ENCODE measurements at regions not wholly inside any gene's neighbourhood (a gene's known extent, or its start where the extent isn't known, plus 50 kb on each side); places are given as distances from the start of the nearest gene placed in this dataset.
"Not testable (repeated sequence)": the region's sequence is repeated elsewhere in the genome, so short reads cannot be mapped to it uniquely, and the experiment has no call there.

DNA sequence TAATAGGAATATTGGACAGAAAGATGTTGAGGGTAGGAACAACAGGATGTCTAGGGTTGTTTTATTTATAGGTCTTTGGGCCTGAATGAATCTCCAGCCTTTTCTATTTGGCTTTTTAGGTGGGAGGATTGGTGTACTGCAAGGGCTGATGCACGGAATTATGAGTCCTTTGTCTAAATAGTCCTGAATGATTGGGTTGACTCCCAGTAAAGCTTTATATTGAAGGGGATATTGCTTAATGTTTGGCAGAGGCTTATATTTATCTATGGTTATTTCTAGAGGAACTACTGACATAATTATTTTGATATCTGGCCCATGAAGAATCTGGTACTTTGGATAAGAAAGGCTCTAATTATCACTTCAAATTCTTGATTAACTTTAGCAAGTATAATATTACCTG lies 253.6 kb upstream of the AVPR1A start:
- no peak for DNase-seq

DNA sequence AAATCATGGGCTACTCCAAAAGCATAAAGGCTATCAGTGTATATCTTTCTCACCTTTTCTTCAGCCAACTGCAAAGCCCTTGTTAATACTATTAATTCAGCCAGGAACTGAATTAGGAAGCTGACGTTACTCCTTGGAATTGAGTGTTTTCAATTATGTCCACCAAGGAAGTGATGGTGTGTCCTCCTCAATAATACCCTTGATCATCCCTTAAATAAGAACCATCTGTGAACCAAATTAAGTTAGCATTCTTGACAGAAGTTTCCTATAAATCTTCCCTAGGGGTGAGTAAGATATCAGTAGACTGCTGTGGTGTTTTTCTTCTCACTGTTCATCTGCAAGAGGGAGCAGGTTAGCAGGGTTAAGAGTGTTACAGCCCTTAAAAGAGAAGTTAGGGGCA lies 252.3 kb upstream of the AVPR1A start:
- no peak for DNase-seq

DNA sequence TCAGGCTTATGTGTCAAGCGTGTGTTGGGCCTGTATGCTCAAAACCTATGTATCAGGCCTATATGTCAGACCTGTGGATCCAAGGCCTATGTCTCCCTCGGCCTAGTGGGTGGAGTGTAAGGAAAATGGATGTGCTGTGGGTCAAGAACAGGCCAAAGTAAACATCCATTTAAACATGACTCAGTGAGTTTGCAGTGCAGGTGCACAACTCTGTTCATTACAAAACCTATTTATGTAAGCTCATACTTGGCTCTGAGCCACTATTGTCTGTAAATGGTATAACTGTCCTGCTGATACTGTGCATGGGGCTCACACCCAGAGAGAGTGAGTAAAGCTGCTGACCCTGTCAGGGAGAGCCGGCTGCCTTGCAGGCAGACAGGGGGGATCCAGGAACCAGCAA lies 249.7 kb upstream of the AVPR1A start:
- DNase-seq = peak; percentile 26

DNA sequence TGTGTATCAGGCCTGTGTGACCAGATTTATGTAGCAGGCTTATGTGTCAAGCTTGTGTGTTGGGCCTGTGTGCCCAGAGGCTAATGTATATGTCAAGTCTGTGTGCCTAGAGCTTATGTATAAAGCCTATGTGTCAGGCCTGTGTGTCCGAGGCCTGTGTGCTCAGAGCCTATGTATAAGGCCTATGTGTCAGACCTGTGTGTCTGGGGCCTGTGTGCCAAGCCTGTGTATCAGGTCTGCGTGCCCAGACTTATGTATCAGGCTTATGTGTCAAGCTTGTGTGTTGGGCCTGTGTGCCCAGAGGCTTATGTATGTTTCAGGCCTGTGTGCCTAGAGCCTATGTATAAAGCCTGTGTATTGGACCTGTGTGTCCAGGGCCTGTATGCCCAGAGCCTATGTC lies 249.3 kb upstream of the AVPR1A start:
- DNase-seq = no peak

DNA sequence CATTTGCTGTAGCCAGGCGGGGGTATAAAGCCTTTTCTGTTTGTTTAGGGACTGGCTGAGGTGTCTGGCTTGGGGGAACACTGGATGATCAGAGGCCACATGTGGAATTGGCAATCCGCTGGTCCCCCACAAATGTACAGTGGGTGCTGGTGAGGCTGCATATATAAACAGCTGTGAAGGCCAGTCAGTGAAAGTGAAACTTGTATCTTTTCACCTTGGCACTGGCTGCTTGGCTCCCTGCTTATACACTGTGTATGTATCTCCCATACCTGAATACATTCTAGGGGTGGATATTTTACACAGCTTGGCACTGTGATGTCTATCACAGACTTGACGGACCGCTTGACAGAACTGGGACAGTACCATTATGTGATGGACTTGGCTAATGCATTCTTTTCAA lies 246.8 kb upstream of the AVPR1A start:
- no peak for DNase-seq

DNA sequence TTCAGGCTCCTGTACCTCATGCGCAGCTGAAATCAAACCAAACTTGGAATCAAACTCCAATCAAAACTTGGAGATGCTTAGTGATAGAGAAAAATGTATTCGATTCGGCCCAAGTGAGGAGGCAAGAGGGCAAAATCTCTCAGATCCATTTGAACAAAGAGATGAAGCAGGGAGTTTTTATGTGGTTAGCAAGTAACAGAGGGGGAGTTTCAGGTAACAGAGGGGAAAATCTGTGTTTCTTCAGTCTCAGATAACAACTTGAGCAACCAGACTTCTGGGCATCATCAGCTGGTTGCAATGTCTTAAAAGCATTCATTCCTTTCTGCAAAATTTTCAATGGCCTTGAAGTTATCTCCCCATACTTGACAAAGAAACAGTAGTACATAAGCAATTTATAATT lies 245.1 kb upstream of the AVPR1A start:
- DNase-seq = no peak

DNA sequence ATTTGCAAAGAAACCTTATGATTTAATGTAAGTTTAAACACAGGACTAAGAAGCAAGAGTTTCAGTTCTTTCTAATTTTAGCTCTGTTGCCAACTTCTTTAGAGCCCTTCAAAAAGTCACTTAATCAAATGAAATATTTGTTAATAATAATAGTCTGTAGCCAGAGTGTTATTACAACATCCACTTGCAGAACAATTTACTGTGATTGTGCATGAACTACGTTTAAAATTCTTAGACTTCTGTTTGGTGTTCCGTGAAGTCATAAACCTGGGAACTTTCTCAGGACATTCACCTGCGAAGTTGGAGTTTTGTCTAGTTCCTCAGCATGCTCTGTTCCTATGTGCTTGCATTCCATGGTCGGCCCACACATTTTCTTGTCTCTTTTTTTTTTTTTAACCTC lies 244.0 kb upstream of the AVPR1A start:
- no peak for DNase-seq

DNA sequence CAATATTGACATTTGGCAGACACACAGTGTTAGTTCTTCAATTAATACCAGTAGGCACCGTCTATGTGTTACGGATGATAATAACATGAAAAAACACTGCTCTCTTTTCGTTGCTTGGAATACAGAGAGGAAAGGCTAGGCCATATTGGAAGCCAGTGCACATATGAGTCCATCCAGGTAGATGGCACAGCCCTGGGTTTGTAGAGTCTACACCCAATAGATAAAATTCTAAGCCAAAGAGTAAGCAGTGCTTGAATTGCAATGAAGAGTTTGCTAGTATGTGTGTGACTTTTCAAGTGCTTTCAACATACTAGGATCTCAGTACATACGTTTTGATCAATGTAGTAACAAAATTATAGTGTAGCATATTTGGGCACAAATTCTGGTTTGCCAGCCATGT lies 243.3 kb upstream of the AVPR1A start:
- no peak for DNase-seq

DNA sequence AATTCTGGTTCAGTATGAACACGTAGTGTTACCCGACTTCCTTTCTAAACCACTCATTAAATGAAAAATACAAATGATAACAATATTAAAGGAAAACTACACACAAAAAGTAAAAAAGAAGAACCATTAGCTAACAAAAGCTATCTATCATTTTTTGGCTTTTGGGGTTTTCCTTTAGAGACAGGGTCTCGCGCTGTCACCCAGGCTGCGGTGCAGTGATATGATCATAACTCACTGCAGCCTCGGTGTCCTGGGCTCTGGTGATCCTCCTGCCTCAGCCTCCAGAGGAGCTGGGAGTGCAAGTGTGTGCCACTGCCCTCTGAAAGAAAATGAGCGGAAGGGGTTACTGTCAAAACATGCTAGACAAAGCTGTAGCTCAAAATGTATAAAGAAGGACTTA lies 238.2 kb upstream of the AVPR1A start:
- DNase-seq = no peak

DNA sequence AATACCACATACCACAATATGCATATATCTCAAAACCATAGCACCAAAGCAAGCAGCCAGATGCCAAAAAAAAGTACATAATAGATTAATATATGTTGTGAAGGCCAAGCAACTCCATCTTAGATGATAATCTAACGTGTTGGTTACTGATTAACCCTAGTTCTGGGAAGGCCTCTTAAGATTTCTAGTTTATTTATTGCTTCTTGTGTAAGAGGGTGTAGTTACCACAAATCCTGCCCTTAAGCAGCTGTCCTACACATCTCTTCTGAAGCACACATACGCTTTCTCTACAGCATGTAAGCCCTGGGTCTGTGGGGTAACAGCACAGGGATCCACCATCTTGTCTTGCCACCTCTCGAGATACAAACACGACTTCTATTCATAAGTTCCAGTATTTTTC lies 236.8 kb upstream of the AVPR1A start:
- DNase-seq = no peak

DNA sequence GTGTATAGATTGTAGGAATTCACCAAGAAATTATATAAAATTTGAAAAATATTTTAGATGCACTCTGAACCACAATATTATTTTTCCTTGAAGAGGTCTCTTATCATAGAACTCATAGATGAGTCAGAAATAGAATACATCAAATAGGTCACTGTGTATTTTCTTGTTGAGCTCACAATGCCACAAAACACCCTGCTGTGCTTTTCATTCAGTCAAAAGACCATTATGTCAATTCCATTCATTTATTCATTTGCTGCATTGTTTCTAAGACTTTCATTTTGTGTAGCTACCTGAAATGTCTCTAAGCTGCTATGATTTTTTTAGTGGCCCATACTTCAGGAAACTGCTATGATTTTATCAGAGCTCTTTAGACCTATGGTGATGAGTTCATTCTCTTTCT lies 231.9 kb upstream of the AVPR1A start:
- no peak for DNase-seq

DNA sequence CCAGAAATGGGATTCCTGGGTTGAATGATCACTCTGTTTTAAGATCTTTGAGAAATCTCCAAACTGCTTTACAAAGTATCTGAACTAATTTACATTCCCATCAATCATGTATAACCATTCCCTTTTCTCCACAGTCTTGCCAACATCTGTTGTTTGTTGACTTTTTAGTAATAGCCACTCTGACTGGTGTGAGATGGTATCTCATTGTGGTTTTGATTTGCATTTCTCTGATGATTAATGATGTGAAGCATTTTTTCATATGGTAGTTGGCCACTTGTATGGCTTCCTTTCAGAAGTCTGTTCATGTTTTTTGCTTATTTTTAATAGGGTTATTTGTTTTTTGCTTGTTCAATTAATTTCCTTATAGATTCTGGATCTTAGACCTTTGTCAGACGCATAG lies 211.8 kb upstream of the AVPR1A start:
- peak; percentile 12 for DNase-seq

DNA sequence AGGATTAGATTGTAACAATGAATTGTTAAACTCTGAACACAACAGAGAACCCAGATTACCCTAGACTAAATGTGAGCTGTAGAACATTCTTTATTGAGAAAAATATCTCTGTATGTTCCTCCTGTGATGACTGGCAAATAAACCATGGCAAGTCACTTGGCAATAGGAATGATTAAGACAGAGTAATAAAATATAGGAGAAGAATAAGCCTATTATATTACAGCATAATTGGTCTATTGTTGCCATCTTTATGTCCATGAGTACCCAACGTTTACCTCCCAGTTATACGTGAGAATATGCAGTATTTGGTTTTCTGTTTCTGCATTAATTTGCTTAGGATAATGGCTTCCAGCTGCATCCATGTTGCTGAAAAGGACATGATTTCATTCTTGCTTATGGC lies 211.2 kb upstream of the AVPR1A start:
- DNase-seq = no peak

DNA sequence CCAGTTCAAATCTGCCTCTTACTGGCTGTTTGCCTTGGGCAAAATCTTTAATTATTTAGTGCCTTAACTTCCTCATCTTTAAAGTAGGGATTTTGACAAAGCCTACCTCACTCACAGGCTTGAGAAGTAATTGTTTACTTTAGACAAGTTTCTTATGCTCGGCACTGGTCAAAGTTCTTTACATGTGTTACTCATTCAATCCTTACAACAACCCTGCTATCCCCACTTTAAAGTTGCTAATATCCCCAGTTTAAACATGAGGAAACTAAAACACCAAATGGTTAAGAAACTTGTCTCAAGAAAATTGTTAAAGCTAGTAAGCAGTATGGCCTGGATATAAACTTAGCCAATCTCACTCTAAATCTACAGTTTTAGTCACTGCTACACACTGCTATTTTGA lies 204.0 kb upstream of the AVPR1A start:
- no peak for DNase-seq

DNA sequence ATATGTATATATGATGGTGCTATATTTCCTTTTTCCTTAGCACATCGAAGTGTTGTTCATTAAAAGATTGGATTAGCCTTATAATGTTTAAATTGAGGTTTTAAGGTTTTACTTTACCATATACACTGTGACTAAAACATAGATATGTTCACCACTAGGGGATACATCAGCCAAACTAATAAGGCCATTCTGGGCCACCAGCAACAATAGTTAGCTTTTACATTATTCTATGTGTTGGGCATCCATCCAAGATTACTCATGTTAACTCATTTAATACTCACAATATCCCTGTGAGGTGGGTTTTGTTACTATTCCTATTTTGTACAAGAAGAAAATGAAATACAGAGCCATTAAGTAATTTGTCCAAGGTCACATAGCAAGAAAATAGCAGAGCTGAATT lies 202.6 kb upstream of the AVPR1A start:
- no peak for DNase-seq

DNA sequence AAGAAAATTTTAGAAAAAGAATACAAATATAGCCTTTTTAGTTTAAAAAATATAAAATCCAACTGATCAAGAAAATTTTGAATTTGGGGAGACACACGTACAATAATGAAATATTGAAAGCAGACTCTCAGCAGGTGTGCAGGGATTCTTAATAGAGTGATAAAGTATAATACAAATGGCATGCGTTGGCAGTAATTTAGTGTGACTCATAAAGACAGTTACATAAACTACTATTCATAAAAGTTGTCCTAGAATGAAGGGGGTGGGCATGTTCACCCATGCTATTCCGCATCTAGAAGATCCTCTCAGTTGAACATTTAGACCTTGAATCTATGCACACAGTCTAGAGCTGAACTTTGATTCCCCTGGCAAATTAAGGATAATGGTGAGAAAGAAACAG lies 200.4 kb upstream of the AVPR1A start:
- DNase-seq = no peak

DNA sequence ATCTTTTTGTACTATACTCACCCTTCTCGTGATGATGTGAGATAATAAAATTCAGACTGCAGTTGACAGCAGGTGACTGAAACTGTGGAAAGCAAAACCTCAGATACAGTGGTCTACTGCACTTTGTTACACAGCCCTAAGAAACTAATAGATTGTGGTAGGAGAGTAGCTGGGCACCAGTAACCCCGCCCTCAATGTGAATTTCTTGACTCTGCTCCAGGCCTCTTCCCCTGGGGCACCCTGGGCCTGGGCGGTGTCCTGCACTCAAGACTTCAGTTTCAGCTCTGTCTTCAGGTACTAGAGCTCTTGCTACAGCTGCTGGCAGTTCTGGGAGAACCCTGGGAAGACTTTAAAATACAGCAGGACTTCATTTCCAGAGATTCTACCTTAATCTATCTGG lies 197.6 kb upstream of the AVPR1A start:
- no peak for DNase-seq

DNA sequence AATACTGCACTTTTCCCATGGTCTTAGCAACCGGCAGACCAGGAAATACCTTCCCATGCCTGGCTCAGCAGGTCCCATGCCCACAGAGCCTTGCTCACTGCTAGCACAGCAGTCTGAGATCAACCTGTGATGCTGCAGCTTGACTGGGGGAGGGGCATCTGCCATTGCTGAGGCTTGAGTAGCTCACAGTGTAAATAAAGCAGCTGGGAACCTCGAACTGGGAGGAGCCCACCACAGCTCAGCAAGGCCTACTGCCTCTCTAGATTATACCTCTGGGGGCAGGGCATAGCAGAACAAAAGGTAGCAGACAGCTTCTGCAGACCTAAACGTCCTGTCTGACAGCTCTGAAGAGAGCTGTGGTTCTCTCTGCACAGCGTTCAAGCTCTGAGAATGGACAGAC lies 186.2 kb upstream of the AVPR1A start:
- not testable (repeated sequence) for DNase-seq

DNA sequence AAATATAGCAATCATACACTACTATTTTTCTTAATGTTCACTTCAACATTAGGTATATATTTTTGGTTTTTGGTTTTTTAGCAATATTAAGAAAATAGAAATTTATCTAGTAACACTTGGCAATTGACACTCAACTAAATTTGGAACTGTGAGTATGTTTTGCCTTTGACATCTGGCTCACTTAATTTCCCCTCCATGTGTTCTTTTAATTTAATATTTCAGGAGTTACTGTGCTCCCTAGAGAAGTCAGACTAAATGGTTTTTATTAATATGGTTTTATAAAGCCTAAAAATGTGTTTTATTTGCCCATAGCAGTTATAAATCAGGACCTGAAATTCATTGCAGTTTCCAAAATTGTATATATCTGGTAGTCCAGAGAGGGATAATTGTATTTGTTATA lies 175.3 kb upstream of the AVPR1A start:
- DNase-seq = no peak

DNA sequence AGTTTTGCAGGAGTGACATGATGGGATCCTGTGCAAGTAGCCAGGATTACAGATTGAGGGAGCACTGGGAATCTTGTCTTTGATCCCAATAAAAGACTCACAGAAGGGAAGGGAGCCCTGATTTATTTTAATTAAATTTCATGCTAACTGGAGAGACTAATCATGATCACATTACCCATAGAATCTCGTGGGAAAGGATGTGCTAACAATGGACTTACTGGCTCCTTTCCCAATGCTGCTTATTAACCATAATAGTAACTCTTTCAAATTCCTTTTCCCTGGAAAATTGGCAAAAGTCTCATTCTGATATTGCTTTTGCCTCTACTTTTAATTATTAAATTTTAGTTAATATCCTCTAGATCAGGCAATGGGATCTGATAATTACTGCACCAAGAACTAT lies 174.8 kb upstream of the AVPR1A start:
- DNase-seq = no peak

DNA sequence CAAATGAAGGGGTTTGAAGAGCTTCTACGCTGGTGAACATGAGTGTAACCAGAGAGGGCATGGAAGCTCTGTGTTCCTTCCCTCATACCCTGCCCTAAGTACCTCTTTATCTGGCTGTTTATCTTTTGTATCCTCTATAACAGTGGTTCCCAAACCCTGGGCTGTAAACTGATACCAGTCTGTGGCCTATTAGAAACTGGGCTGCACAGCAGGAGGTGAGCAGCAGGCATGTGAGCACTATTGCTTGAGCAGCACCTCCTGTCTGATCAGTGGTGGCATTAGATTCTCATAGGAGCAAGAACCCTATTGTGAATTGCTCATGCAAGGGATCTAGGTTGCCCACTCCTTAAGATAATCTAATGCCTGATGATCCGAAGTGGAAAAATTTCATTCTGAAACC lies 172.9 kb upstream of the AVPR1A start:
- no peak for DNase-seq

DNA sequence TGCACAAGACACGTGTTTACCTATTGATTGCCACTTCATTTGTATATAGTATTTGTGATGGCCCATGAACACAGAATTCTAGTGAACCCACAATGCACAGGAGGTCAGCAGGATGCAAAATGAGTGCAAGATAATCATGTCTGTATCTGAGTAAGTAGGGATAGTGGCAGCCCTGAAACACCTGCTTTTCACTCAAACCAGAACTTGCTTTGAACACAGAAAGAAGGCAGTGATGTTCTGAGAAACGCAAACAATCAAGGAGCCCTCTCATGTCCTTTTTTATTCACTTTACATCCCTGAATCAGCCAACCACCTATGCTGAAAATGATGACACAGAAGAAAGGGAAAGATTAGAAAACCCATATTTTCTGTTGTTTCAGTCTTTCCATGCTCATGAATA lies 170.4 kb upstream of the AVPR1A start:
- DNase-seq = no peak

DNA sequence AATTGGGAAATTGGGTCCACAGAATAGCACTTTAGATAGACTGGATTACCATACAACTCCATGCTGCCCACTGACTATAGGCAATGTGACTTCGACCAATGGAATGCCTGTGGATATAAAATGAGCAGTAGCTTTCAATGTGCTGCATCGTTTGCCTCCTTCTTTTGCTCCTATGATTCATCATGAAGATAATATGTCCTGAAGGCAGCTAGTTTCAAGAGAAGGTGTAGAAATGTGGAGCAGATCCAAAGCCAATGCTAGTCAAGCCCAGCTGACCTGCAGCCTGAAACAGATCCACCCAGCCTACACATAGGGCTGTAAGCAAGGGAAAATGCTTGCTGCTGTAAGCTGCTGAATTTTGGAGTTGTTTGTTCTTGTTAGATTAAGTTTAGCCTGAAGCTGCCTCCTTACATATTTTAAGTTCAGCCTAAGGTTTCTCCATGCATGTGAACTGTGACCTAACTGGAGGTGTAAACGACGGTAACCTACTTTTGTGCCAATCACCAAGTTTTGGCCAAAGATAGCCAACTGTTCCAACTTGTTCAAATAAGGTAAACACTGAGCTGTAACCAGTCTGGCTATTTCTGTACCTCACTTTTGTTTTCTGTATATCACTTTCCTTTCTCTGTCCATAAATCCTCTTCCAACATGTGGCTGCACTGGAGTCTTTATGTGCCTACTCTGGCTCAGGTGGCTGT lies 169.1 kb upstream of the AVPR1A start:
- DNase-seq = peak; percentile 68

DNA sequence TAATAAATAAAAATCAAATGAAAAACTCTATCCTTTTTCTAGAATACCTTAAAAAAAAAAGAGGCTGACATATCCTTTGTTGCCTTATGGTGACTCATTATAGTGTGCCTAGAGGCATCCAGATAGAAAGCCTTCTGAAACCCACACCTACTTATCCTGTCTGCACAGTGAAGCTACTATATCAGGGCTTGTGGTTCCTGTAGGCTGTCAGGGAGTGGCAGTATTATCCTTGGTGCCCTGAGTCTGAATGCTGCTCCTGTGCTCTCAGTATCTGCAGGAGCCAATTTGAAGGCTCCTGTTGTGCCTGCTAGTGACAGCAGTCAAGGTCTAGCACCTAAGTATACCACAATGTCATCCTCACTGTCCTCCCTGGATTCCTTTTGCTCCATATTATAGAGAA lies 168.4 kb upstream of the AVPR1A start:
- peak; percentile 71 for DNase-seq

DNA sequence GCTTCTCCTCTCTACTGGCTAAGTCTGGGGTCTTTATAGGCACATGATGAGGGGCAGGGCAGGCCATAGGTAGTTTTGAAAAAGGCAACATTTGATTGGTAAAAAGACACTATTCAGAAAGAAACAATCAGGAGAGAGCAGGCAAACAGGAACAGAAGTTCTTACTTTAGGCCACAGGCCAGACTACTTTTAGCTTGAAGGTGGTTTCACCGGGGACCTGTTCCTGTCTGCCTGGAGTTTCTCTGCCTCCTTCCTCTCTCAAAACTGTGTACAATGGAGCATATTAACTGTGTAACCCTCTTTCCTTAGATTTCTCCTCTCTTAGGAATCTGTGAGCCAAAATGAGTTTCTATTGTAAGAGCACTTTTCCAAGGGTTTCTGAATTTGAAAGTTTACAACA lies 167.9 kb upstream of the AVPR1A start:
- DNase-seq = no peak

DNA sequence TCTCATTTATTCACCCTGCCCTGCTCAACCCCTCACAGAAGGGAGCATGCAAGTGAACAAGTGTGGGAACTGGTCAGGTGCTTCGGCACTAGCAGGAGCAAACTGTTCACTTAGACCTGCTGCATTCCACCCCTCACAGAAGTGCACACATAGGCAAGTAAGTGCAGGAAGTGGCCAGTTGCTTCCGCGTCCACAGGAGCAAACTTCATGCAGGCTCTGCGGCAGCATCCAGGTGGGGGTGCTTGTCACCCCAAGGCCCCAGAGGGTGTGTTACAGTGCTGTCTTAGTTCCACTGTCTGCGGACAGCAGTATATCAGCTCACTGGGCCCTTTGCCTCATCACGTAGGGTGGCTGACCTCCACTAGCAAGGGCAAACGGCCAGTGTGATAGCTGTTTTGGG lies 167.3 kb upstream of the AVPR1A start:
- DNase-seq = no peak

All from NCI-H226 (cell line).